Esophagus squamous epithelium (tissue), 5 donors: ENCODE measurements at regions not wholly inside any gene's neighbourhood (a gene's known extent, or its start where the extent isn't known, plus 50 kb on each side); places are given as distances from the start of the nearest gene placed in this dataset.

Experiments
- DNase-seq: peaks from one replicate; lab custom pipeline; 2025; lab: John Stamatoyannopoulos, UW
- H3K27ac ChIP-seq, 4 donors: fragments of 200-600 bp; sonication (generic); one replicate each; pipeline ENCODE4 v1.5.1; 2016 to 2019; ENCODE audit warnings: mild to moderate bottlenecking in 1 of 4
- H3K27me3 ChIP-seq, 4 donors: fragments of 200-600 bp; sonication (generic); 1 replicate in 3 of 4; 2 replicates in 1 of 4; pipeline versions ENCODE4 v1.5.1 to v1.6.0; 2017 to 2021; ENCODE audit warnings: antibody characterized with exemption in 1 of 4
- H3K36me3 ChIP-seq, 3 donors: fragments of 200-600 bp; sonication (generic); one replicate each; pipeline ENCODE4 v1.5.1; 2016 to 2019
- H3K4me1 ChIP-seq, 3 donors: fragments of 200-600 bp; sonication (generic); one replicate each; pipeline ENCODE4 v1.5.1; 2017 to 2019
- H3K4me3 ChIP-seq, 4 donors: fragments of 200-600 bp; sonication (generic); 1 replicate in 3 of 4; 2 replicates in 1 of 4; pipeline ENCODE4 v1.5.1; 2016 to 2019; ENCODE audit warnings: mild to moderate bottlenecking in 2 of 4, moderate library complexity in 1 of 4
- H3K9me3 ChIP-seq, 3 donors: fragments of 200-600 bp; sonication (generic); one replicate each; pipeline ENCODE4 v1.5.1; 2016 to 2019
- POLR2A ChIP-seq, 4 donors: fragments of 450-650 bp; IDR thresholded peaks; one replicate each; pipeline ENCODE4 v1.6.1; 2017; ENCODE audit warnings: antibody characterized with exemption in 4 of 4, mild to moderate bottlenecking in 4 of 4, moderate library complexity in 3 of 4
- WGBS, 2 donors: methylation state at CpG; one replicate each; pipeline ENCODE4 v1.1.5; 2018; 5-methylcytosine and 5-hydroxymethylcytosine counted together
- intact Hi-C: fragments of 100-400 bp; cut with DNase I; formaldehyde crosslinking; loops from one replicate; pipeline ENCODE4 v1.15.0; 2022
- TF ChIP-seq, protein P1 (sequence below), 6 experiments: fragments of 450-650 bp in 4 of 6; fragments of 200-600 bp in 2 of 6; sonication (generic) in 2 of 6; IDR thresholded peaks; one replicate each; pipeline ENCODE4 v1.5.1; 2016 to 2019; ENCODE audit warnings: antibody characterized with exemption in 6 of 6, mild to moderate bottlenecking in 4 of 6, moderate library complexity in 4 of 6
- donor health status: DM: yes; HTN: yes; CAD: no.

DNA sequence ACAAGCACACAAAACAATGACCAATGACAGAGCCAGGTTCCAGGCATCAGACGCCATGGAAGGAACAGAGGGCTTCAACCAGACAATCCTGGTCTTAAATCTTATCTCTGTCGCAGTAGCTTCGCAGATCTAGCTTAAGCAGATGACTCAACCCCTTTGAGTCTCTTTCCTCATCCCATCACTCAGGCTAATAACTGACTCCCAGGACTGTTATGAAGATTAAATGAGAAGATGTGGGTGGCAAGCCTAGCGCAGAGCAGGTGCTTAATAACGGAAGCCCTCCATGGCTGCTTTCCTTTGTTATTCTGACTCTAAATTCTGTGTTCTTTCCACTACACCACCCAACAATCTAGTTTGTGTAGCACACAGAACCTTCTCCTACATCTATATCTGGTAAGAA, 110.9 kb downstream of the SLC24A2 start:
- Histone ChIP-seq H3K36me3 (no peaks in the 10 kb centered on the region), H3K27me3 (no peaks in the 10 kb centered on the region), H3K27ac (no peak overlapping the region), H3K4me1 (no peaks in the 10 kb centered on the region), H3K9me3 (no peaks in the 10 kb centered on the region), H3K4me3 (no peak overlapping the region)
- WGBS, 2 donors, result 72 to 87% methylated on average over 5 of the region's 5 CpGs
- TF ChIP-seq, protein P1, sequence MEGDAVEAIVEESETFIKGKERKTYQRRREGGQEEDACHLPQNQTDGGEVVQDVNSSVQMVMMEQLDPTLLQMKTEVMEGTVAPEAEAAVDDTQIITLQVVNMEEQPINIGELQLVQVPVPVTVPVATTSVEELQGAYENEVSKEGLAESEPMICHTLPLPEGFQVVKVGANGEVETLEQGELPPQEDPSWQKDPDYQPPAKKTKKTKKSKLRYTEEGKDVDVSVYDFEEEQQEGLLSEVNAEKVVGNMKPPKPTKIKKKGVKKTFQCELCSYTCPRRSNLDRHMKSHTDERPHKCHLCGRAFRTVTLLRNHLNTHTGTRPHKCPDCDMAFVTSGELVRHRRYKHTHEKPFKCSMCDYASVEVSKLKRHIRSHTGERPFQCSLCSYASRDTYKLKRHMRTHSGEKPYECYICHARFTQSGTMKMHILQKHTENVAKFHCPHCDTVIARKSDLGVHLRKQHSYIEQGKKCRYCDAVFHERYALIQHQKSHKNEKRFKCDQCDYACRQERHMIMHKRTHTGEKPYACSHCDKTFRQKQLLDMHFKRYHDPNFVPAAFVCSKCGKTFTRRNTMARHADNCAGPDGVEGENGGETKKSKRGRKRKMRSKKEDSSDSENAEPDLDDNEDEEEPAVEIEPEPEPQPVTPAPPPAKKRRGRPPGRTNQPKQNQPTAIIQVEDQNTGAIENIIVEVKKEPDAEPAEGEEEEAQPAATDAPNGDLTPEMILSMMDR (IDR thresholded peaks at IDR 0.05), result no peak
- TF ChIP-seq POLR2A (IDR thresholded peaks at IDR 0.05), result no peak
- no peak for DNase-seq
- intact Hi-C loops, result no loop called here

DNA sequence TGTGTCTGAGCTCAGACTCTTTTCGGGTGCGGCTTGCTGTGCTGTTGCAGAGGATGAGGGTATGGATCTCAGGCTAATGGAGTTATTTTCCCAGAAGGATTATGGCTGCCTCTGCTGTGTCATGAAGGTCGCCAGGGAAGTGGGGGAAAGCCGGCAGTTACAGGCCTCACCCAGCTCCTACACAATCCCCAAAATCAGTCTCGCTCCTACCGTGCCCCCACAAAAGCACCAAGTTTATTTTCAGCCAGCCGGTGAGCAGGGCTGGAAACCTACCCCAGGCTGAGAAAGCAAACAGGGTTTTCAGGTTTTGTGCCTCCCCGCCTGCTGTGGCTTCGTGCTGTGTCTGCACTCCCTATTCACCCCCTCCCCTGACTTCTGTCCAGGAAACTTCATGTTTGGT, 113.3 kb downstream of the SLC24A2 start:
- 67 to 77% methylated on average over 8 to 9 of the region's 9 CpGs for WGBS, 2 donors
- TF ChIP-seq POLR2A (IDR thresholded peaks at IDR 0.05), result no peak
- TF ChIP-seq, protein P1 (IDR thresholded peaks at IDR 0.05), result no peak

DNA sequence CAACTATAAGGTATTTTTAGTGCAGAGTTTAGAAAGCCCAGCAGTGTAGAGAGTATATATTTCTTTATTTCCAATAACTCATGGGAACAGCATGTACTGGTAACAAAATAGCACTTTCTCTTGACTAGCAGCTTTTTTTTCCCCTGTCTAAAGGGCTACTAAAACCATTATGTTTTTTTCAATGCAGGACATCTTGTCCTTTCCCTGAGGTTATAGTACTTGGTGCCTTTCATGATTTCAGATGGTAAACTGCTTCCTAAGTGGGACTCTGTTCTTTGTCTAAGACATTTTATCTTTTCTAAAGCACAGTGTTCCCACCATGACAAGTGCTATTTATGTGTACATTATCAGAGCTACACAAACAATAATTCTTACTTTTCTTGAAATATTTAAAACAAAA, 122.3 kb downstream of the SLC24A2 start:
- Histone ChIP-seq H3K4me3 (no peak overlapping the region), H3K27me3 (peaks cover 0 to 3% (median 0%) of the 10 kb centered on the region in 4 donors), H3K9me3 (no peaks in the 10 kb centered on the region), H3K27ac (no peak overlapping the region), H3K36me3 (no peaks in the 10 kb centered on the region), H3K4me1 (no peaks in the 10 kb centered on the region)
- DNase-seq, result no peak
- TF ChIP-seq, protein P1 (IDR thresholded peaks at IDR 0.05), result no peak
- no peak for TF ChIP-seq POLR2A (IDR thresholded peaks at IDR 0.05)
- intact Hi-C loops, result no loop called here

More for the DNA sequence above, 113.3 kb downstream of the SLC24A2 start:
- Histone ChIP-seq H3K27me3 (no peaks in the 10 kb centered on the region), H3K4me3 (no peak overlapping the region), H3K4me1 (no peaks in the 10 kb centered on the region), H3K9me3 (no peaks in the 10 kb centered on the region), H3K36me3 (no peaks in the 10 kb centered on the region), H3K27ac (no peak overlapping the region)
- no peak for DNase-seq
- intact Hi-C loops, result no loop called here

DNA sequence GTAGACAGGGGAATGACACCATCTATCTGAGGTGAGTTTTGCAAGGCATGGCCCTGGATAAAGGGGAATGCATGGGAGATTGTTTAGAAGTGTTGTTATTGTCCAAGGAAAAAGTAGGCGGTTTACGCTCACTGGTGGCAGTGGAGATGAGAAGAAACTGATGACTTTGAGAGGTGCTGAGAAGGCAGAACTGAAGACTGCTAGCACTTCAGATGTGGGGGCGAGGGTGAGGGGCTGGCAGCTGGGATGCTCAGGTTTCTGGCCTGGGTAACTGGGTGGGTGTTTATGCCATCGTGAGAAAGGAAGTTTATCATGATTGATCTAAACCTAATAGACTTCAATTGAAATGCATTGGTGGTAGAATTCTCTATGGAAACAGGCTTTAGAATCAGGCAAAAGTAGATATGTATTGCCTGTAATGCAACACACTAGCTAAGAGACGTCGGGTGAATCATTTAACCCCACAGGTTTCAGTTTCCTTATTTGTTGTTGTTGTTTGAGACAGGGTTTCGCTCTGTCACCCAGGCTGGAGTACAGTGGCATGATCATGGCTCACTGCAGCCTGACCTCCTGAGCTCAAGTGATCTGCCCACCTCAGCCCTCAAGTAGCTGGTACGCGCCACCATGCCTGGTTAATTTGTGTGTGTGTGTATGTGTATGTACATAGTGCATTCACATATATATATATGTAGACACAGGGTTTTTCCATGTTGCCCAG, 123.5 kb downstream of the SLC24A2 start:
- H3K9me3 ChIP-seq, result no peaks in the 10 kb centered on the region
- TF ChIP-seq, protein P1 (IDR thresholded peaks at IDR 0.05), result no peak
- no peak for TF ChIP-seq POLR2A (IDR thresholded peaks at IDR 0.05)
- intact Hi-C loops, result no loop called here
- no peak for DNase-seq
- peaks cover 0 to 3% (median 0%) of the 10 kb centered on the region in 4 donors for H3K27me3 ChIP-seq
- H3K4me3 ChIP-seq, result no peak overlapping the region
- WGBS, 2 donors, result 71 to 76% methylated on average over 7 to 9 of the region's 9 CpGs
- peaks cover 0 to 1% (median 0%) of the 10 kb centered on the region in 3 donors for H3K4me1 ChIP-seq
- H3K36me3 ChIP-seq, result no peaks in the 10 kb centered on the region
- H3K27ac ChIP-seq, result no peak overlapping the region

DNA sequence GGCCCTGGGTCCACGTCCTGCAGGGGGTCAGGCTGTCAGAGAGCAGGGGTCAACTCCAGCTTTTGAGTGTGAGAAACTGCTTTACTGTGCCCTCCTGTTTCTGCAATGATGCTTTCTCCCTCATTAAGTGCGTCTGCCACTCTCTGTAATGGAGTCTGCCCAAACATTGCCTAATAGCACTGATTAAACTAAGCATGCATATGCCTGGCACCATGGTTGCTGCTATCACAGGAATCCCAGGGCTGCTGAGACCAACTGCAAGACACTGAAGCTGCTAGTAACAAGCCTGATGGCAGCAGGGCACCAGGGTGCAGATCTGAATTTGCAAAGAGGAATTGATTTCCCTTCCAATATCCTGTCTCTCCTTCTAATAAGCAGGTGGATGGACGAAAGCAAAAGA, 125.3 kb downstream of the SLC24A2 start:
- peaks cover 0 to 3% (median 0%) of the 10 kb centered on the region in 4 donors for H3K27me3 ChIP-seq
- intact Hi-C loops, result no loop called here
- peaks cover 0 to 7% (median 0%) of the 10 kb centered on the region in 3 donors for H3K4me1 ChIP-seq
- DNase-seq, result no peak
- no peak for TF ChIP-seq POLR2A (IDR thresholded peaks at IDR 0.05)
- TF ChIP-seq, protein P1 (IDR thresholded peaks at IDR 0.05), result no peak
- H3K27ac ChIP-seq, result no peak overlapping the region
- WGBS, 2 donors, result 39 to 40% methylated on average over 2 of the region's 3 CpGs
- H3K9me3 ChIP-seq, result no peaks in the 10 kb centered on the region
- no peaks in the 10 kb centered on the region for H3K36me3 ChIP-seq
- H3K4me3 ChIP-seq, result no peak overlapping the region
